RWPE1 (cell line): ENCODE measurements at regions not wholly inside any gene's neighbourhood (a gene's known extent, or its start where the extent isn't known, plus 50 kb on each side); places are given as distances from the start of the nearest gene placed in this dataset.

ENCODE experiments used
- CTCF ChIA-PET: fragments of 350-600 bp; sonication (Branson Sonifier 250); formaldehyde crosslinking; extraction: SDS; loops from one replicate; lab custom pipeline; 2021; lab: Yijun Ruan, JAX
- POLR2A ChIA-PET: fragments of 400-600 bp; formaldehyde crosslinking; extraction: SDS; loops from one replicate; lab custom pipeline; 2020; ENCODE audit warnings: antibody characterized with exemption; ENCODE audit not compliant: low non-redundant PET; lab: Yijun Ruan, JAX
- DNase-seq: peaks from one replicate; pipeline ENCODE4 v3.0.0; 2012; ENCODE audit warnings: low spot score
- H3K27ac ChIP-seq: fragments of 450-650 bp; 2 replicates; pipeline ENCODE4 v1.5.1; 2017
- TF ChIP-seq, protein P1 (sequence below): fragments of 450-650 bp; conservative IDR thresholded peaks from 2 replicates; pipeline ENCODE4 v1.5.1; 2017; ENCODE audit warnings: low read depth, mild to moderate bottlenecking

DNA sequence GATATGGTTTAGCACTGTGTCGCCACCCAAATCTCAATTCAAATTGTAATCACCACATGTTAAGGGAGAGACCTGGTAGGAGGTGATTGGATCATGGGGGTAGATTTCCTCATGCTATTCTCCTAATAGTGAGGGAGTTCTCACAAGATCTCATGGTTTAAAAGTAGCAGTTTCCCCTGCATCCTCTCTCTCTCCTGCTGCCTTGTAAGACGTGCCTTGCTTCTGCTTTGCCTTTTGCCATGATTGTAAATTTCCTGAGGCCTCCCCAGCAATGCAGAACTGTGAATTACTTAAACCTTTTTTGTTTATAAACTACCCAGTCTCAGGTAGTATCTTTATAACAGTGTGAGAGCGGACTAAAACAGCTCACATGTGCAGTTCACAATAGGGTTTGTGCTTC lies 1668.7 kb upstream of the RAG2 start:
- no peak for DNase-seq
- CTCF ChIA-PET: no interaction called here
- TF ChIP-seq, protein P1, sequence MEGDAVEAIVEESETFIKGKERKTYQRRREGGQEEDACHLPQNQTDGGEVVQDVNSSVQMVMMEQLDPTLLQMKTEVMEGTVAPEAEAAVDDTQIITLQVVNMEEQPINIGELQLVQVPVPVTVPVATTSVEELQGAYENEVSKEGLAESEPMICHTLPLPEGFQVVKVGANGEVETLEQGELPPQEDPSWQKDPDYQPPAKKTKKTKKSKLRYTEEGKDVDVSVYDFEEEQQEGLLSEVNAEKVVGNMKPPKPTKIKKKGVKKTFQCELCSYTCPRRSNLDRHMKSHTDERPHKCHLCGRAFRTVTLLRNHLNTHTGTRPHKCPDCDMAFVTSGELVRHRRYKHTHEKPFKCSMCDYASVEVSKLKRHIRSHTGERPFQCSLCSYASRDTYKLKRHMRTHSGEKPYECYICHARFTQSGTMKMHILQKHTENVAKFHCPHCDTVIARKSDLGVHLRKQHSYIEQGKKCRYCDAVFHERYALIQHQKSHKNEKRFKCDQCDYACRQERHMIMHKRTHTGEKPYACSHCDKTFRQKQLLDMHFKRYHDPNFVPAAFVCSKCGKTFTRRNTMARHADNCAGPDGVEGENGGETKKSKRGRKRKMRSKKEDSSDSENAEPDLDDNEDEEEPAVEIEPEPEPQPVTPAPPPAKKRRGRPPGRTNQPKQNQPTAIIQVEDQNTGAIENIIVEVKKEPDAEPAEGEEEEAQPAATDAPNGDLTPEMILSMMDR: no peak
- H3K27ac ChIP-seq: no peak overlapping the region
- POLR2A ChIA-PET: no interaction called here

DNA sequence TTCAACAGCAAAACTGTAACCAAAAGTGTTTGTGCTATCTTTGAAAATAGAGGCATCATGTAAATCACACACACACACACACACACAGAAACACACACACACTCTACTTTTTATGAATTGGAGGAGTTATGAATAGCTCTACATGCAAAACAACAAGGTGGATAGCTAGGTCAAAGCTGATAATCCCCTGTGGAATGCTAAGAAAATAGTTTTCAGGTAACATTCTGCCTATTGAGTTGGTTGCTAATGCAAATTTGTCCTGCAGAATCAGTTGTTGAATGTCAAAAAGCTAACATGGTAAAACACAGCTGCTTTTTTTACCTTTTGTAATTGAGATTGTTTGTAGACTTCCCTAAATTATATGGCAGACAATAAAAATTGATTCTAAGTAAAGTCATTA lies 1658.4 kb upstream of the RAG2 start:
- no peak for DNase-seq
- TF ChIP-seq, protein P1: no peak
- H3K27ac ChIP-seq: no peak overlapping the region
- POLR2A ChIA-PET: no interaction called here
- CTCF ChIA-PET: no interaction called here

DNA sequence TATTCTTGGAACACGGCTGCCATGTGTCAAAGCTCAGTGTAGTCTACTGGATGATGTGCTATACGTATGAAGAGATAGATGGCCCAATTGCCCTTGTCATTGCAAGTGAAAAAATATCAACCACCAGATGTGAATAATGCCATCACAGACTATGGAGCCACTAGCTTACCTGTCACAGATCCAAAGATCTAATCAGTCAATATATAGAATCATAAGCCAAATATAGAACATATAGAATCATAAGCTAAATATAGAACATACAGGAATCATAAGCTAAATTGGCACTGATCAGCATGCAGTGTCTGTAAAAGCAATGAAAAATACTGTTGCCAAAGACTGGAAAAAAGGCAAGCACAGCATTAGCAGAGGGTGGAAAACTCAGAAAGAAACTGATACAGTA lies 1656.9 kb upstream of the RAG2 start:
- no peak overlapping the region for H3K27ac ChIP-seq
- ChIA-PET POLR2A (no interaction called here), CTCF (no interaction called here)
- TF ChIP-seq, protein P1: no peak
- DNase-seq: no peak

DNA sequence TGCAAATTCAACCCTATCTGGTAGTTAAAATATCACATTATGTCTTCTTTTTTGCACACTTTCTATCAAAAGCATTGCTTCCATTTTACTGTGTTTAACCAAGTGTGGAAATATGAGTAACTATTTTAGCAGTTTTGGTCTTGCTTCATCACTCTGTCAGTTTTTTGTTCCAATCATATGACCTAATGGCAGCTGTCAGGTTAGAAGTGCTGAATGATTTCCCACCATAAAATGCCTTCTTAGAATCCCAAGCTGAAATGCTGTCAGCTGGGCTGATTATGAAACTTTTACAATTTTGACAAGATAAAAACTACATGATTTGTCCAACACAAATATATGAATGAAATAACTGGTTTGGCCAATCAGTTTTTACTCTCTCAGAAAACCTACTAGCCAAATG lies 1654.6 kb upstream of the RAG2 start:
- CTCF ChIA-PET: interaction anchor here (0.5 to 0.9 kb wide), 2 partner anchors 418 to 572 kb away, joined by 3 read pairs; no protein-coding TSS in a partner anchor
- TF ChIP-seq, protein P1: no peak
- no peak overlapping the region for H3K27ac ChIP-seq
- no peak for DNase-seq
- POLR2A ChIA-PET: no interaction called here

DNA sequence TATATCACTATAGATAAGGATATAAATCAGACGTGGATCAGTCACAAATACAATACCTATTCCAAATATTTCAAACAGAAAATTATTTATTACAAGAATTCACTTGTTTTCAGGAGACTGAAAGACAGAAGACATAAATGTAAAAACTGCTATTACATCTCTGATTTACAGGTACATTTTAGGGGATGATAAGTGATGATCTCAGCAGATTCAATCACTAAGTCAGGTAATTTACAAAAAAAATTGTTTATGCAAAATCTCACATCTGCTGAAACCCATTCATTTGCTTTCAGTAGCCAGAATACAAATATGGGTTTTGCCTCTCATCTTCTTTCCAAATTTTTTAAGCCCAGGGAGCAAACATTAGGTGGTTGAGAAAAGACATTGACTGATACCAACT lies 1648.4 kb upstream of the RAG2 start:
- TF ChIP-seq, protein P1: no peak
- ChIA-PET POLR2A (no interaction called here), CTCF (no interaction called here)
- no peak for DNase-seq
- no peak overlapping the region for H3K27ac ChIP-seq

DNA sequence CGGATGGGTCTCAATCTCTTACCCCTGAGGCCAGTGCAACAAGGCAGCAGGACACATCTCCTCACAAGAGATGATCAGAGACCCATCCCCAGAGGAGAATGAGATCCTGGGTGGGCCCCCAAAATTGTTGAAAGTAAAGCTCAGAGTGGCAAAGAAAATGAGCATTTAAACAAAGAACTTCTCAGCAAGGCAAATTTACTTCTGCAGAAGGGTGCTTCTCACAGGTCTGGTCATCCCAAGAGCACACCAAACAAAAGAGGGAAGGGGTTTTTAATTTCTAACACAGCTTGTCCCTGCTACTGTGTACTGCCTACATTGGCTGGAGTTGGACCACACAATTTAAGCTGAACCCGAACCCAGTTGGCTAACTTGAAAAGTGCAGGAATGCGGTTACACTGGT lies 1628.6 kb upstream of the RAG2 start:
- TF ChIP-seq, protein P1: no peak
- H3K27ac ChIP-seq: no peak overlapping the region
- ChIA-PET POLR2A (no interaction called here), CTCF (no interaction called here)
- no peak for DNase-seq

DNA sequence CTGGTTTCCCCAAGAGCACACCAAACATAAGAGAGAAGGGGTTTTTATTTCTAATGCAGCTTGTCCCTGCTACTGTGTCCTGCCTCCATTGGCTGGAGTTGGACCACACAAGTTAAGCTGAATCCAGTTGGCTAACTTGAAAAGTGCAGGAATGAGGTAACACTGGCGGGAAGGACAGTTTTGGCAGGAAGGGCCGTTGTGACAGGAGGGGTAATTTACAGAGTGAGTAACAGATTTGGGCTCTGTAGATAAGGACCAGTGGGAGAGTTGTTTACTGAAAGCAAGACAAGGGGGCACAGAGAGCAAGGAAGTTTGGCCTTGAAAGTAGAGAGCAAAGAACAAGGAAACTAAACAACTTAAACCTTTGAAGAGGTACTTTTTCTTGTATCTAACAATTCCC lies 1623.3 kb upstream of the RAG2 start:
- TF ChIP-seq, protein P1: no peak
- ChIA-PET POLR2A (no interaction called here), CTCF (no interaction called here)
- H3K27ac ChIP-seq: no peak overlapping the region
- no peak for DNase-seq
